GM18909 (cell line): ENCODE measurements at regions not wholly inside any gene's neighbourhood (a gene's known extent, or its start where the extent isn't known, plus 50 kb on each side); places are given as distances from the start of the nearest gene placed in this dataset.
"Not testable (repeated sequence)": the region's sequence is repeated elsewhere in the genome, so short reads cannot be mapped to it uniquely, and the experiment has no call there.

Experiments
- ATAC-seq: cut with Tn5 transposase; IDR thresholded peaks from one replicate; pipeline ENCODE4 v1.9.1; 2021; ENCODE audit warnings: mild to moderate bottlenecking; ENCODE audit not compliant: unreplicated experiment, poor library complexity

- ATAC-seq, result no peak
Measured at GRCh38 chr12:59068436-59068835, 148.1 kb upstream of the LRIG3 start.

GRCh38 chr12:59067083-59067482 lies 146.8 kb upstream of the LRIG3 start:
- no peak for ATAC-seq

- no peak for ATAC-seq
Measured at GRCh38 chr12:59066445-59066844, 146.1 kb upstream of the LRIG3 start.

GRCh38 chr12:59059088-59059935 lies 139.0 kb upstream of the LRIG3 start:
- no peak for ATAC-seq

- ATAC-seq, result no peak
Measured at GRCh38 chr12:59056966-59057365, 136.7 kb upstream of the LRIG3 start.

- peak; percentile 82 for ATAC-seq
Measured at GRCh38 chr12:59055204-59055860, 135.0 kb upstream of the LRIG3 start.

DNA sequence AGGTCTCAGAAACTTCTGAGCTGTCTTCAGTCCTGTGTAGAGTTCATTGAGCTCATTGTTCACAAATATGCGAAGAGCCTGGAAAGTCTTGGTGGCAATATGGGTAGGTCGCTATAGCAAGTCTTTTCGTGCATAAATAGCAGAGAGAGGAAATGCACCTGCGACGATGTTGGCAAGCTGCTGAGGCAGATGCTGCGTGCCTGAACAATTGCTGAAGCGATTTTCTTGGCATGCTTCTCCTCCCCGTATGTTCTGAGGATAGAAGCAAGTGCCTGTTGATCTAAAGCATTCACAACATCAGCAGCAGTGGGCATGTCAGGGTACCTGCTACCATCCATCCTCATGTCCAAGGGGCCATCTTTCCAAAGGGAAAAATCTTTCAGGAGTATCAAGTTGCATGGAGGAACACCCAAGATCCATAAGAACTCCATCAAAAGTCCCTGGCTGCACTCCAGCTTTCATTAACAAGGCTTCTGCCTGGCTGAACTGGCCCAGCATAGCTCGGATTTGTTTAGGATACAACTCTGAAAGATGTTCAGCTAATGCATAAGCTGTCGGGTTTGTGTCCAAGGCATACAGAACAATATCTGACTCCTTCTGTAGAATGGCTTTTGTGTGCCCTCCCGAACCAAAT lies 133.1 kb upstream of the LRIG3 start:
- ATAC-seq, result not testable (repeated sequence)

DNA sequence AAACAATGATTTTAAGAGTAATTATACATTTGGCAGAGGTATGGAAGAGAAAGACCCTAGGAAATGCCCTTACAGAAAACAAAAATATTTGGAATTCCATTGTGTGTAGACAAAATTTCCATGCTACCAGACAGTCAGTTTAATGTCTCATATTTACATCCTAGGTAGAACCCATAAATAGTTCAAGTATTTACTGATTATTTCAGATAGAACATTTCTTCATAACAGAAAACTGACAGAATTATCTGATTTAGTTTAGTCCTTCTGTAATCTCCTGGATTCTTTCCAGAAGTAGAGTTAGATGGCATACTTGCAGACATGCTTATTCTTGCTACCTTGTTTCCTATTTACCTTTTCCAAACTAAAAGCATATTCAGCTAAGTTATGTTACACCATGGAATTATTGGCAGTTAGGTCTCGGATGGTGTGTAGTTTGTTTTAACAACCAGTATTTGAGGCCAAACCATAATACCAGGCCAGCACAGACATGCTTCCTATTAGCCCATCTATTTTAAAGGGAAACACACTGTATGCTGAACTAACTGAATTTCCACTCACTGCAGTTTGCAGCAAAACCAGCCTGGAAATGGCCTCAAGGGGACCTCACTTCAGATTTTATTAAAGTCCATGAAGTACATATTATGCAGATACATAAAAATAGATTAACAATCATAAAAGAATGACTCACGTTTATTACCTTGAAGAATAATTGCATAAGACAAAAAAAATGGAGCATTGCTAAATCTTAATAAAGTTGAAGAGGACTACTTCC lies 126.6 kb upstream of the LRIG3 start:
- ATAC-seq, result no peak

- ATAC-seq, result no peak
Measured at GRCh38 chr12:59044791-59045190, 124.5 kb upstream of the LRIG3 start.

DNA sequence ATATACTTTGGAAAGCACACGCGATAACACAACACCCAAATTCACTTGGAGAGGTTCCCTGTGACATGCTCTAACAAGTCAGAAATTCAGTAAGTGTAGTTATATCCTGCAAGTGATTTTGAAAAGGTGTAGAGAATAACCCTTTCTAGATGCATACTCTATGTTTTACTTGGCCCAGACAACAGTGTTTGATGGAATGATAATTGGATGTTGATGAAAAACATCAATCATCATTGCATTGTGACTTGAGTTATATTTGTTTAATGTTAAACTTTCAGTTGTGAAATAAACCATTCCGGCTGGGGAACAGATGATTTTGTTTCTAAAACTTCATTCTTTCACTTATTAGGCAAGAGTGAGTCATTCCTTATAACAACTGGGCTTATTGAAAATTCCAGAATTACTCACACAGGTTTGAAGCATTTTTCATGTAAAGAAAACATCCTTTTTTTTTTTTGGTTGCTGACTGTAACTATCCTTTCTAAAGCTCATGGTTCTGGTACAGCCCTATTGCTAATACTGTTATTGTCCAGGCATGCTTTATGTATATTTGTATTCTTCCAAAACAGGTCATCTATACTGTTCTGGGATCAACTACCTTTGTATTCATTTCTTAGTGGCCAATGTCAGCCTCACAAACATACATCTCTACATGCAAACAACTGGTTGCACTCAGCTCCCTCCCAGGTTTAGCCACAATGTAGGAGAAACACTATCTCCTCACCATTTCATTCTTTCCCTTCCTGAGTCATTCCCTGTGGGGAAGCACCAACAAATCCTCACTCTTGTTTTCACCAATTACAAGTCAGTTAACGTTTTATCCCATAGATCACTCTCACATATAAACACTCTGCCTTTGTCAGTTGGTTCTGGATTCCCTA lies 121.2 kb upstream of the LRIG3 start:
- no peak for ATAC-seq

DNA sequence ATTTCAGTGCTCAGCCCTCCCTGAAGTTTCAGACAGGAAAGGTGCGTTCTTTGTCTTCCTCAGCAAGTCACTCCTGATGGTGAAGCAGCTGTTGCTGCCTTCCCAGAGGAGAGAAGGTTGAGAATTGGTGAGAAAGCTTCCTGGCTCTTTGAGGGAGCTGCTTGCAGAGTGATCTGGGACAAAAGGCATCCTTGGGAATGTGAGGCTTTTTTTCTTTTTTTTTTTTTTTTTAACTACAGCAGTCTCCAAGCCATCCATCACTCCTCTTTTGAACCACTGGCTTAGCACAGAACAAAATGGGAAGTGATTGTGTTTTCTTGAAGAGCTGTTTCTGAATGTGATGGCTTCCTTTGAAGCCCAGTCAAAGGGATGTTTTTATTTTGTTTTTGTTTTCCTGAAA lies 120.4 kb upstream of the LRIG3 start:
- no peak for ATAC-seq

DNA sequence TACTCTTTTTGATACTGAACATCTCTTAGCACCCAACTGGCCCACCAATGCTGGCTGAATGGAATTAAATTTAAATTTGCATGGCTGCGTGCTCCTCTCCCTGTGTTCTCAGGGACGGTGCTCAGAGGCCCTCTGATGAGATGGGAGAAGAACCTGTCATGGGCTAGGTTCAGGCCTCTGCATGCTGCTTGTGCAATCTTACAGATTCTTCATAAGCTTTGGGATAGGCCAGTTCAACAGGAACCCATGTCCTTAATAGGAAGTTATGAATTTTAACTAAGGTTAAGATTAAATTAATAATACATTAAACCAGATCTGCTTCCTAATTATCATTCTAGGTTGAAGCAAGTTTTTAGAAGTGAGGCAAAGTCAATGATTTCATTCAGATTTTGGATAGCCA lies 119.7 kb upstream of the LRIG3 start:
- ATAC-seq, result no peak

DNA sequence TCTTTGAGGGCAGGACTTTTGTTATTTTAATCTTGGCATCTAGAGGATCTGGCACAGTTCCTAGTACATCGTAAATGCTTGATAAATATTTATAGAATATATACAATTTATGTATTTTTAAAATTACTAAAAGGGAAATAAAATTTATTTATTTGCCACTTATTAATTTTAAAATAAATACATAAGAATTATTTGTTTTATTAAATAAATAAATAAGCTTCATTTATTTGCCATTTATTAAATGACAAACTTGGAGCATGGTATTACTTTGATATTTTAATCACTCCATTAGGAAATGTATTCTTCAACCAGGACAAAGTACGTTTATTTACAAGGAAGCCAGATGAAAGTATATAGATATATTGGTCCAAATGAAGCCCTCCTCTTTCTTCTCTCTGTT lies 118.7 kb upstream of the LRIG3 start:
- ATAC-seq, result no peak

DNA sequence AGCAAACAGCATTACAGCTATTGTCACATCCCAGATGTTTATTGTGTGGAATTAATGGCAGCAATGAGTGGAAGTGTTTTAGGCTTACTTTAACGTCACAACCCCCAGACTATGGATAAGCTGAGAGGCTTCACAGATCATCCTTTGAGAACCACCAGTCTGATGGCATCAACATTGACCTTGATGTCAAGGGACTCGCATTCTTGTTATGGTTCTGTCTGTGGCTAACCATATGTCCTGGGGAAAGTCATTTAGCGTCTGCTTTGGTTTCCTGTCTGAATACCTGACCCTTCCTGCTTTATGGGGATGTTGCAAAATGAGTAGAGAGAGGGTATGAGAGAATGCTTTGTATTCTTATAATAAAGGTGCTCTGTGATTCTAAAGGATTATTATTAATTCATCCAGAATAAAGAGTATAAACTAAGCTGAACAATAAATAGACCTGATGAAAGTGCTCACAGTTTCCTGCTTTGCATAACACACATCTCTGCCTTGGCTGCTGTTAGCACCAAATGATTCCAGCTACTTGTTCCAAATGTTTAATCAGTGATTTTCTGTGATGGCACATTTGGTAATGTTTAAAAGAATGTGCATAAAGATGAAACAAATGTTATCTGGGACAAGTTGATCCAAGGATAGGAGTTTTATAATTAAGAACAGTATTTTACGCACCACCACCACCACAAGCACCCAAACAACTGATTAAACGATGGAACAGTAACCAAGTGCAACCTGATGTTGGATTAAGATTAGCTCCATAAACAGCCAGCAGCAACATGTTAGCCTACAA lies 116.9 kb upstream of the LRIG3 start:
- no peak for ATAC-seq

DNA sequence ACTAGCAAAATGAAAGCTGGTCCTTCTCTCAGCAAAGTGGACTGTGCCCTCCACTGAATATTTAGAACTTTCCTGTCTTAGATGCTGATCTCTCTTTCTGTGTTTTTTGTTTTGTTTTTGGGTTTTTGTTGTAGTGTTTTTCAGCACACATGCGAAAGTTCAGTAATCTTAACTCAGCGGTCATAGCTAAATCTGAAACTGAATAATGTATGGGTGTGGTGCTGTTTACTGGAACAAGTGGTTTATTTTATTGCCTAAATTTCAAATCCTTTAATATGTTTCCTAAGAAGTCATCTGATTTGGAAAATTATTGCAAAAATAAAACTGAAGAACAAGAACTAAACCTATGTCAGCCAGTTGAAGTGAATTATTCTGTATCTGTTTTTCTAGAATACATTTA lies 116.0 kb upstream of the LRIG3 start:
- no peak for ATAC-seq

- no peak for ATAC-seq
Measured at GRCh38 chr12:59031313-59031712, 111.0 kb upstream of the LRIG3 start.

DNA sequence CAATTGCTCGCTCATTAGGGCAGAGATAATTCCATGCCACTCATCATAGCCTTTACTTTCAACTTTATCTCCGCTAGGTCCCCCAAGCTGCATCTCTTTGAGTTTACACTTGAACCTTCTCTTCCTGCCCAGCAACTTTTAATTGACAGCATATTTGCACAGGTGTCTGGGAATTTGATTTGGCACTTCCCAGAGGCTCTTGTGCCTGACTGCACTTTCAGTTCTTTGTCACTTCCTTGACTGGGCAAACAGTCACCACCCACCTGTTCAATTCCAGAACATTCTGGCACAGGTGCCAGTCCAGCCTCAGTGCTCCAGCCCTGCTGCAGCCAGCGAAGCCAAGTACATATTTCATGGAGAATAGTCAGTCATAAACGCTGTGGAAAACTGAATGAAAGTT lies 110.1 kb upstream of the LRIG3 start:
- no peak for ATAC-seq

DNA sequence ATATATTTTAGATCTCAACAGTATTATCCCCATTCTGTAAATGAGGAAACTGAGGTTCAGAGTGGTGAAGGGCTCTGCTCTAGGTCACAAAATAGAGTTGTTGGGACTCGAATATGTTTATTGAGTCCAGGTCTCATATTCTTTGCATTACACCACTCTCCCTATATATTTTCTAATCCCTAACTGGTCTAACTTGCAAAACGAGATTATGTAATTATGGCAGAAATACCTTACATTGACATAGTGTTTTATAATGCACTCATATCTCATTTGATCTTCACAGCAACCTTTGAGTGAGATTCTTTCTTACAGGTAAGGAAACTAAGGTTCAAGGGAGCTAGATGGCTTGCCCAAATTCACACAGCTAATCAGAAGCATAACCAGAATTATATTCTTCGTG lies 106.9 kb upstream of the LRIG3 start:
- ATAC-seq, result no peak

- no peak for ATAC-seq
Measured at GRCh38 chr12:59023861-59024424, 103.6 kb upstream of the LRIG3 start.
